GM18499 (cell line): ENCODE measurements at regions not wholly inside any gene's neighbourhood (a gene's known extent, or its start where the extent isn't known, plus 50 kb on each side); places are given as distances from the start of the nearest gene placed in this dataset.

Experiments
- ATAC-seq: cut with Tn5 transposase; IDR thresholded peaks from one replicate; pipeline ENCODE4 v1.9.1; 2021; ENCODE audit warnings: moderate number of reproducible peaks; ENCODE audit not compliant: insufficient read depth, unreplicated experiment

DNA sequence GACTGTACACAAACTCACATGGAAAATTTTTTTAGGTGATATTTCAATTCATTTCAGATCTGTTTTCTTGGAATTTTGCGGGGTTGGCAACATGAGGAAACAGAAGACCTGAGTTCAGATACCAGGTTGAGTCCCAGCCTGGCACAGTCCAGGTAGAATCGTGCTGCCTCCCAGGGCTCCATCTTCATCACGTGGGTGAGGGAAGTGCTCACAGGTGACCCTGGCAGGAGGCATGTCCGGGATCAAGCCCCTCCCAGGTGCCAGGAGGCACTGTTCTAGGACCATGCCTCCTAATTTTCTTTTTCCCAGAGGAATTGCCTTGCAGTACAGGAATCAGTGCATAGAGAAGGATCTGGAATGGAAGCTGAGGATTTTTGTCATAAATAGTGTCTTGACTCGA lies 318.3 kb upstream of the IRX4 start:
- ATAC-seq: no peak

DNA sequence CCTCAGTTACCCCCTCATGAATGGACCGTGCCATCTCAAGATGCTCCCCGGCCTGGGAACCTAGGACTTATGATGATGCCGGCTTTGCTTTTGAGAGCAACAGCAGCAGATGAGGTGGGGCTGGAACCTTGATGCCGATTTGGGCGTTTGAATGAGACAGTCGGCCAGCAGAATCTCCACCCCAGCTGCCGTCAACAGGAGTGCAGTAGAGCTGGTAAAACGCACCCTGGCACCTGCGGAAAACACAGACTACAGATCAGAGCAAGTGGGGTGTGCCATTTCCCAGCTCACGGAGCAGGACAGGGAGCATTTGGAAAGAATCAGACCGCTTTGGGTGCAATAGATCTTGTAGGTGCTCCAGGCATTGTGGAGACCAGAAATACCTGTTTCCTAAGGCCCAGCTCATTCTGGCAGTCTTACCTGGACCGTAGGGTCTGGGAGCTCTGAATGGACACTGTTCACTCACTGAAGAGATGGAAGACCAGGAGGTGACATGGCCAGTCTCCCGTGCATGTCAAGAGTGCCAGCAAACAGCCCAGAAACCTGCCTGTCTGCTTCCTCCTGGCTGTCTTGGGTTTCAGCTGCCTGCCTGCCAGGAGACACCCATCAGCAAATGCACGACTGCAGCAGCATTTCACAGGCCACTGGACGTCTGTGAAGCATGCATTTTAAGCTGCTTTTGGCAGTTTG lies 317.7 kb upstream of the IRX4 start:
- no peak for ATAC-seq

DNA sequence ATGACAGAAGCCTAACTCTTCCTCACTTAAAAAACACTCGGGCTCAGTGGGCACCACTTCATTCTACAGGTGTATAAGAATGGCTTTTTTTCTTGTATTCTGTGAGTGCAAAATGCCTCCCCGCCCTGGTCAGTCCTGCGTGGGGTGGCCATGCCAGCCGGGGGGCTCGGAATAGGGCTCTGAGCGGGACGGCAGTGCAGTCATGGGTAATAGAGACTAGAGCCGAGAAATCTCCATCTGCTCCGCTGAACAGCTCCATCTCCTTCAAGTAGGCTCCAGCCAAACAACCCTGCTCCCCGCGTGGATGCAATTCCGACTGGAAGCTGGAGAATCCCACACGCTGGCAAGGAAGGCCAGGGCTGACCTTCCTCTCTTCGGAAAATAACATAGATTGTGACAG lies 317.0 kb upstream of the IRX4 start:
- ATAC-seq: no peak

DNA sequence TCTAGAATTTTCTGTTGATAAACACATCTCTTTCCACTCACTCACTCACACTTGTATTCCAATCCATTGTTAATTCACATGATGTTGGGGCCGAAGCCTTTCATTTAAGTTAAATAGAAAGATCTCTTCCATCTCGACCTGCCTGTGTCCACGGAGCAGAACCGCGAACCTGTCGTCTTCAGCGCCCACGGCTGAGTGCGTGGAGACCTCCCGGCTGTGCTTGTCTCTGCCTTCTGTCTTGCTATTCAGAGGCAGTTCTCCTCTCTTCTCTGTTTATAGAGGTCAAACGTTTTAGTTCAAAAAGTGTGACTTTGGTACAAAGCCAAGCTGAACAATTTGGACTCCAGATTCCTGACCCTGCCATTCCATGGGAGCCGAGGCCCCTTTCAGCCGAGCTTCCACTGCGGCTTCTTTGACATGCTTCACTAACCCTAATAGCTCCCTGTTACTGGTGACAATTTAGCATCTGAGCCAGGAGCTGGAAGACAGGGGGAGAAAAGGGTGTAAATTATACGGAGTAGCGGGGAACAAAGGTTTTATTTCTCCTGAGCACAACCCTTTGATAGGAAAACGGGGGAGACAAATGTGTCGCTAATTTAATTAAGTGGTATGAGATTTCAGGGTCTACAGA lies 314.4 kb upstream of the IRX4 start:
- ATAC-seq: no peak

DNA sequence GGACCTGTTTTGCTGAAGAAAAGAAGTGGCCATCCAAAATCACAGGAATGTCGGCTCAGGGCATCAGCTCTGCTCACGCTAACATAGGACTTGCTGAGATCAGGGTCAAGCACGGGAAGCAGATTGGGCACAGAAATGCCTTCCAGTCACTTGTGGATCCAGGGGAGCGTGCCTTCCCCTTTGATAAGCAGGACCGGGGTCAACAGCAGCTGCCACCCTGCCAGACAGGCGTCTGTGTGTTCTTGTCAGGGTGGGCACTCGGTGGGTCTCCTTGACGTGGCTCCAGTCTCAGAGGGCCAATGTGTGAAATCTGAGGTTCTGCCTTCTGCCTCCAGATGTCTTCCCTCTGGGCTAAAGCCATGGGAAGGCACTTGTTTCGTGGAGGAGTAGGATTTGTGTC lies 313.7 kb upstream of the IRX4 start:
- no peak for ATAC-seq

DNA sequence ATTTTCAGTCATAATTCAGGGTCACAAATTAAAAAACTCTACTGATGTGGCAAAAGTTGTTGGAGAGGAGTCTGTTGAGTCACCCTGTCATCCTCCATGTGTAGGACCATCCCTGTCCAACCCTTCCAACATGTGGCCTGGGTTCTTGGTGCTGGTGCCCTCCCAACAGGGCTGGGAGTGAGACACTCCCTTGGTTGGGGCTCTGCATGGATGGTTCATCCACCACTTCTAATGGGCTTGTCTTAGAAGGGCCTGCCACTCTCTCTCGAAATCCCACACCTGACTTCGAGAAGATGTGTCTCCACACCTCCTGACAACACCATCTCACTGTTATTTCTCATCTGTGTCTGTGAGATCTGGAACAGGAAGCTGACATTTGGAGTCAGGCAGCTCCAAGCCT lies 312.2 kb upstream of the IRX4 start:
- no peak for ATAC-seq

DNA sequence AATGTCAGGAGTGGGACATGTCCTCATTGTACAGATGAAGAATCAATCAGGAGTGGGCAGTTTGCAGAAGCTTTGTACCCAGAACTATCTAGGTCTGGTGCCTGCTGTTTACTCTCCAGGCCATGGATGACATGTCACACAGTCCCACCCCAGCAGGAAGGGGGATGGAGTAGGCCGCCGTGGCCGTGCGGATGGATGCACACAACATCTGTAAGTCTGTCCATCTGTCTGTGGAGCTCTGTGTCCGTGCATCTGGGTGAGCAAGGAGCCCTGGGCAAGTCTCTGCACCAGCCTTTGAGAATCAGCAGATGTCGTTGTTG lies 311.5 kb upstream of the IRX4 start:
- ATAC-seq: no peak

DNA sequence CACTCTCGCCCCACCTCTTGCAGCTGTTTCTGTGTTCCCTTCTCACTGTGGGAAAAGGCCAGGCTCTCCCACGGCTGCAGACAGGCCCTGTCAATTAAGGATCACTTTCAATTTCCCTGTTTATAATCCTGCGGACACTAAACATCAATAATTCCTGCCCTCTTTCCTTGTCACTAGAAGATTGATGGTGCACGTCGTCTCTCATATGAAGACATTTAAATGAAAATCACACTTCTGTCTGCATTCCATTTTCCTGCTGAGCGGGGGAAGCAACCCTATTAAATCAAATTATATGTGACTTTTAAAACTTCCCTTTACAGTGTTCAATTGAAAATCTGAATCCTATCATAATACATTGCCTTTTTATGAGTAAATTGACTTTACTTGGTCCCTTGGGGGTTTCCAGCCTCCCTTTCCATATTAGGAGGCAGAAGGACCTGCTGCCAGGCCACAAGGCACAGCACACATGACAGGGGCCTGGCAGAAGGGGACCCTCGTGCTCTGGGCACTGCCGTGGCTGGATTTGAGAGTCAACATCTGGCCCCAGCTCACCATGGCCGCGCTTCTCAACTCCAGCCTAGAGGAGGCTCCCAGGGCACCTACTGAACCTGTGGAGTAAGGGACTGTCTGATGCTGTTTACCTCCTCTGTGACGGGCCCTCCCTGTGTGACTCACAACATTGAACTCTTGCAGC lies 311.0 kb upstream of the IRX4 start:
- ATAC-seq: no peak

DNA sequence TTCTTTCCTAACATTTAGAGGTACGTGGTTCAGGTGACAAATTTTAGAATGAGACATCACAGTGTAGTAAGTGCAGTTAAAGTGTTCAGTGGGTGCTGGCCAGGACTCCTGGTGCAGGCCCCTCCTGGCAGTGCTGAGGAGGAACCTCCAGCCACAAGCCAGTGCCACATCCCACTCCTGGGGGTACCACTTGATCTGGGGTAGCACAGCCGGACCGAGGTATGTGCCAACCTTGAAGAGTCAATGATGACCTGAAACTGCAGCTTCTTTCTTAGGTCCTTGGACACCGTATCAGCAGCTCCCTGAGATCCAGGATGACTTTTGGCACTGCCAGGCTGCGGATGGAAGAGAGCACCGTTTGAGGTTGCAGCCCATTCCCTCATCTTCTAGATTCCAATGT lies 310.4 kb upstream of the IRX4 start:
- ATAC-seq: no peak

DNA sequence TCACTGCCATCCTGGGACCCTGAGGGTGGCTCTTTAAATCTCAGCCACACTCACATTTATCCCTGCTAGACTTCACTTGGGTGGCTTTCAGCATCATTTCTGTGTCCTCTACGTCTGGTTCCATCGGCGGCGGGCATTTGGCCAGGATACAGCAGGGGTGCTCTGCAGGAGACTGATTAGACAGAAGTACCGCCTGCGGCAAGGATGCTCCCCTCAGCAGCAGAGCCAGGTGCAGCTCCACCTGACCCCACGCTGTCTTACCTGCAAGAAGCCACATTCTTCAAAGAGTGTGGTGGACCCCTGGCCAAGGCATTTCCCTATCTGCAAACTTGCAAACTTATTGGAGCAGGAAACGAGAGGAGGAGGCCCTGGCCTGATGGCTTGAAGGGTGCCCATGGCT lies 309.8 kb upstream of the IRX4 start:
- ATAC-seq: no peak

DNA sequence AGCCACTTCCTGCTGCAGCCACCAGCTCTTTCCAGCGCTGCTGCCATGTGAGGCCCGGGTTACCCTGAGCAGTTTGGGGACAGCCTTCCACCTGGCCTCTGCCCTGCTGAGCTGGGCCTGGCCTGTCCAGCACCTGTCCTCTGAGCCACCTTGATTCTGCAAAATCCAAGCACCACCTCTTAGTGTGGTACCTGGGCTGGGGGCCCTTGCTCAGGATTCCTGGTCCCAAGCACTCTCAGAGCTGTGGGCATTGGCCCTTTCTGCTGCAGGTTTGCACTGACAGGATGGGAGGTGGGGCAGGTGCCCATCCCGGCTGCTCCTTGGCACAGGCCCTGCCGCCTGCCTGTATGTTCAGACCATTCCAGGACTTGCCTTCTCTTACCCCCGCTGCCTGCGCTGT lies 309.2 kb upstream of the IRX4 start:
- no peak for ATAC-seq

DNA sequence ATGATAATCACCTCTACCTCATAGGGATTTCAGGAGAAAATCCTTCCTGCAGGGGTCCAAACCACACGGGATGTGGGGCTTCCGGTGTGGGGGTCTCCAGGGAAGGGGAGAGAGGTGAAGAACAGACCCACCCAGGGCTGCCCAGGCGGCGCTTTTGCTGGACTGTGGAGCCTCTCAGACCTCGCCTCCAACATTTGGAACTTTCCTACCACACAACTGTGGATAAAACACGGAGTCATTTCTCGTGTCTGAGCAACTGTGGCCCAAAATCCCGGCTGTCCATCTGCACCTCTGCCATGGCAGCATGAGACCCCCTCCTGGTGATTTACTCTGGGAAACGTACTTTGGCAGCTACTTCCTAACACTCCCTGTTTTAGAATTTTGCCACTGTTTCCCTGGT lies 307.8 kb upstream of the IRX4 start:
- ATAC-seq: no peak

DNA sequence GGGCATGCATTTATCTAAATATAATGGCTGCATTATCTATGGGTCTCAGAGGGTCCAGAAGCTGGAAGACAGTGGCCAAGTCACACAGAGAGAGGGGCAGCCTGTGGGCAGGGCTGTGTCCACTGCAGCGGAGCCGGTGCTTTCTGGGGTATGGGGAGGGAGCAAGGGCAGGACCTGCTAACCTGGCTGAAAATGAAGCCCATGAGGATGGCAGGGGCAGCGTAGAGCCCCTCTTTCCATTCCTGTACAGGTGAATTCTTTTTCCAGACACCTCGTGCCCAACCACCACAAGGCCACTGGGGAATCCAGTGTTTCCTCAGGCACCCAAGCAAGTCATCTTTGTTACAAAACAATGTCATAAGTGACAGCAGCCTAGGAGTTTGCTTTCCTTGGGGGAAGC lies 305.9 kb upstream of the IRX4 start:
- ATAC-seq: no peak

DNA sequence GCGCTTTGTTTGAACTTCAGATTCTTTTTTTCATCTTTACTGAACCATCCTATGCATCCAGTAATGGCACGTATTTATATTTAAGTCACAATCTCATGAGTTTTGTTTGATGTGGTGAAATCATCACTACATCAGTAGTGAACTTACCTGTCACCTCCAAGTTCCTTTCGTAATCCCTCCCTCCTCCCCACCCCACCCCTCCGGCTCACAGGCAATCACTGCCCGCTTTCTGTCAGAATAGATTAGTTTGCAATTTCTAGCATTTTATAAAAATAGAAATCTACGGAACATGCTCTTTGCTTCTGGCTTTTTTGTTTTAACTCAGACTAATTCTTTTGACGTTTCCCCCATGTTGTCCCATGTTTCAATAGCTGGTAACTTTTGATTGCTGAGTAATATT lies 305.4 kb upstream of the IRX4 start:
- ATAC-seq: no peak

DNA sequence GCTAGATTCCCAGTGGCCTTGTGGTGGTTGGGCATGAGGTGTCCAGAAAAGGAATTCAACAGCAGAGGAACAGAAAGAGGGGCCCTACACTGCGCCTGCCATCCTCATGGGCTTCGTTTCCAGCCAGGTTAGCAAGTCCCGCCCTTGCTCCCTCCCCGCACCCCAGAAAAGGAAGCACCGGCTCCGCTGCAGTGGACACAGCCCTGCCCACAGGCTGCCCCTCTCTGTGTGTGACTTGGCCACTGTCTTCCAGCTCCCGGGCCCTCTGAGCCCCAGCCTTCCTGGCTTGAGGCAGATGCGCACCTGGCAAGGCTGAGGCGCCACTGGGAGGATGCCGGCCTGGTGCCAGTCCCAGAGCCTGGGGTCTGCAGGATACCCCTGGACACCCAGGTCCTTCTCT lies 305.0 kb upstream of the IRX4 start:
- ATAC-seq: no peak

DNA sequence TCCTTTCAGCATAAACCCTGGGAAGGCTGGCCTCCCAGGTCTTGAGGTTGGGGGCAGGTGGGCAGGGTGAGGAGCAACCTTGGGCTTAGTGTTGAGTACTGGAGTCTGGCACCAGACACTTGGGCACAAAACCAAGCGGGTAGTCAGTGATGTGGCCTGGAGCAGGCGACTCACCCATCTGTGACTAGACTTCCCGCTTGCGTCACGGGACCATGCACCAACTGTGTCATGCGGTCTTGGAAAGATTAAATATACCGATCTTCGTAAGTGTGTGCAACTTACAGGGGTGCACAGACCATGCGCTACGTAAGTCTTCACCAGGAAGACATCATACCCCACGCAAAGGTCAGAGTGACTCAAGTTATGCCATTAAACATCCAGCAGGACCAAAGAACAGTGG lies 304.4 kb upstream of the IRX4 start:
- ATAC-seq: no peak

DNA sequence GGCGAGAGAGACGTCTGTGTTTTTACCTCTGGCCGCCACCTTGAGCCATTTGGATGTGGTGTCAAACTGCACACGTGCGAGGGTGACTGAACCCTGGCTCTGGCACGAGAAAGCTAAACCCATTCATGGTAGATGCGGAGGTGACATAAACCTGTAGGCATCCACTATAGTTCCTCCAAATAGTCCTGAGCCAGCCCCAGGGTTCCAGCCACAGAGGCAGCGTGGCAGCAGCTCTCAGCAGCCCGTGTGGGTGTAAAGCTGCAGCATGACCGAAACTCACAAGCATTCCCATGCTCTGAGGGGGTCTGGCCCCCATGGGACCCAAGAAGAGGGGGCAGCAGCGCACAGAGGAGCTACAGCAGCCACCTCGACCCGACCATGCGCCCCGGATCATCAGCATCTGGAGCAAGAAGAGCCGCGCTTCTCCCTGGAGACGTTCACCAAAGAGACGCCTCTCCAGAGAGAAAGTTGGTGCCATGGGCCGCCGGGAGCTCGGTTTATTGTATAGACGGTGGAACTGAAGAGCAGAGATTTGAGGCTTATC lies 303.8 kb upstream of the IRX4 start:
- no peak for ATAC-seq

DNA sequence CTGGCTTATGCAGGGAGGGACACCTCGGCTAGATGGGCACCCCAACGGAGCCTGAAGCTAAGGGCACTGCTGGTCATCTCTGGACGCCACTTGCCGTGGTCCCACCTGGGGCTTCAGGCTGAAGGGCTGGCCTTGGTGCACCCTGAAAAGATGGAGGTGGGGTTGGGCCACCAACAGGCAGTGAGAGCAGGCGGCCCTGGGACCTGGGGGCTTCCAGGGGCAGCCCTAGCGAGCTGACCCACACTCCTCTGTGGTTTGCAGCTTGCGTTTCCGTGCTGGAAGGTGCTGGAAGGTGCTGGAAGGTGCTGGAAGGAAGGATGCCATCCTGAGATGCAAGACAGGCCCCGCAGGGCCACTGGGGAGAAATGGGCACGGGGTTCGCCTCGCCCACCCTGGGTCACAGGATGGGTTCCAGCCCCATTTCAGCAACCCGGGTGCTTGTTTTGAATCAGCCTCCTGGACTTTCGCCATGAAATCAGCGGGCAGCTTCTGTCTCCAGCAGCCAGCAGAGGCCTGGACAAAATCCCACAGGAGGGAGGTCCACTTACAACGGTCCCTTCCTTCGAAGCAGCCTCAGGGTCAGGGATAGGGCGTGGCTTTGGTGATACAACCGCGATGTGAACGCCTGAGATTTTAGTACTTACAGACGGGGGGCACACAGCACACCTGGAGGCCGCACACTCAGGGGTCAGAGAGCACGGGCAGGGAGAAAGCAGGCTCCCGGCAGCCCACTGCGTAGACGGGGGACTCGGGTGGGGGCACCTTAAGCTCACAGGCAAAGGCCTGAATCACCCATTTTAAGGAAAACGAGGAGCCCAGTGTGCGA lies 303.1 kb upstream of the IRX4 start:
- ATAC-seq: no peak

DNA sequence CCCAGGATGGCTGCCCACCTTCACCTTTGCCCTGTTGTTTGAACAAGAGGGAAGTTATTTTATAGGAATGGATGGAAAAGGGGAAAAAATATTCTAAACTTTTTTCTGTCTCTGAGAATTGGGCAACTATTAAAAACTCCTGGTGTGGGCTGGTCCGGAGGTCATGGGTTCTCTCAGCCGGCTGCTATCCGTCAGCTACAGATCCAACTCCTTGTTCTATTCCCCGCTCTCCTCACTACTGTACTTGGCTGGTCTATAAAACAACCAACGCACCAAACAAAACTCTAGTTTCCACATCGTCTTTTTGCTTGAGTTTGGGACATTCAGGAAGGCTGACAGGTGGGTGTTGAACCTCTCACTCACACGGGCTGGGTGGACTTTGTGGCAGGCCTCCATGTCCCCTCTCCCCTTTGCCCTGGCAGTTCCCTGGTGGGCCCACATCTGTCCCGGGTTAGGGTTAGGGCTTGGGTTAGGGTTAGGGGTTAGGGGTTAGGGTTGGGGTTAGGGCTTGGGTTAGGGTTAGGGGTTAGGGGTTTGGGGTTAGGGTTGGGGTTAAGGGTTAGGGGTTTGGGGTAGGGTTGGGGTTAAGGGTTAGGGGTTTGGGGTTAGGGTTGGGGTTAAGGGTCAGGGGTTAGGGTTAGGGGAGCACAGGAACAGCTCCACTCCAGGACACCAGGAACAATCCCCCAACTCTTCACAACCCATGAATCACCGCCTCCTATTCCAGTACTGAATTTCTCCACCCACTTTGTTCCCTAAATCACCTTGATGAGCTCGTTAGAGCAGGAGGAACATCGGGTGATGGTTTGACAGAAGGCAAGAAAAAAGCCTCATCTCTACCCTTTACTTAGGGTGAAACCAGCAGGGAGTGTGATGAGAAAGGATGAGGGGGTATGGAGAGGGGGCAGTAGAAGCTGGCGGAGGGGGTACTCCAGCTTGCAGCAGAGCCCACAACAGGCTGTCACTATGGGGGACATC lies 302.1 kb upstream of the IRX4 start:
- ATAC-seq: no peak

DNA sequence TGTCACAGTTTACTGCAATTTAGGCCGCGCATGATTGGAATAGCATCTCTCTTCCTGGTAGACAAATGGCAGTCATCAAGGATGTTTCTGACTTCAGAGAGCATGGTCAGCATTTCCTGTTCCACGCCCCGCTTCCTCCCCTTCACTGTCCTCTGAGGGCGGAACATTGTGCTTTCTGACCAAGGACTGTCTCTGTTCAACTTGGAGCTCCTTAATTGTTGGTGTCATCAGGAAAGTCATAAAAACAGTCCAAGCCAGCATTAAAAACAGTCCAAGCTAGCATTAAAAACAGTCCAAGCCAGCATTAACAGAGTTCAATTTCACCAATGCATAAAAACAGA lies 301.3 kb upstream of the IRX4 start:
- ATAC-seq: no peak
